ENCODE measurements at regions not wholly inside any gene's neighbourhood (a gene's known extent, or its start where the extent isn't known, plus 50 kb on each side); places are given as distances from the start of the nearest gene placed in this dataset.

GRCh38 chr12:13368431-13368830, 171.9 kb downstream of the EMP1 start:
- TF ChIP-seq, protein P1, sequence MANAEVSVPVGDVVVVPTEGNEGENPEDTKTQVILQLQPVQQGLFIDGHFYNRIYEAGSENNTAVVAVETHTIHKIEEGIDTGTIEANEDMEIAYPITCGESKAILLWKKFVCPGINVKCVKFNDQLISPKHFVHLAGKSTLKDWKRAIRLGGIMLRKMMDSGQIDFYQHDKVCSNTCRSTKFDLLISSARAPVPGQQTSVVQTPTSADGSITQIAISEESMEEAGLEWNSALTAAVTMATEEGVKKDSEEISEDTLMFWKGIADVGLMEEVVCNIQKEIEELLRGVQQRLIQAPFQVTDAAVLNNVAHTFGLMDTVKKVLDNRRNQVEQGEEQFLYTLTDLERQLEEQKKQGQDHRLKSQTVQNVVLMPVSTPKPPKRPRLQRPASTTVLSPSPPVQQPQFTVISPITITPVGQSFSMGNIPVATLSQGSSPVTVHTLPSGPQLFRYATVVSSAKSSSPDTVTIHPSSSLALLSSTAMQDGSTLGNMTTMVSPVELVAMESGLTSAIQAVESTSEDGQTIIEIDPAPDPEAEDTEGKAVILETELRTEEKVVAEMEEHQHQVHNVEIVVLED (CRISPR knock-in tag; IDR thresholded peaks at IDR 0.05; ENCODE audit: borderline replicate concordance): no peak
- TF ChIP-seq, protein P2, sequence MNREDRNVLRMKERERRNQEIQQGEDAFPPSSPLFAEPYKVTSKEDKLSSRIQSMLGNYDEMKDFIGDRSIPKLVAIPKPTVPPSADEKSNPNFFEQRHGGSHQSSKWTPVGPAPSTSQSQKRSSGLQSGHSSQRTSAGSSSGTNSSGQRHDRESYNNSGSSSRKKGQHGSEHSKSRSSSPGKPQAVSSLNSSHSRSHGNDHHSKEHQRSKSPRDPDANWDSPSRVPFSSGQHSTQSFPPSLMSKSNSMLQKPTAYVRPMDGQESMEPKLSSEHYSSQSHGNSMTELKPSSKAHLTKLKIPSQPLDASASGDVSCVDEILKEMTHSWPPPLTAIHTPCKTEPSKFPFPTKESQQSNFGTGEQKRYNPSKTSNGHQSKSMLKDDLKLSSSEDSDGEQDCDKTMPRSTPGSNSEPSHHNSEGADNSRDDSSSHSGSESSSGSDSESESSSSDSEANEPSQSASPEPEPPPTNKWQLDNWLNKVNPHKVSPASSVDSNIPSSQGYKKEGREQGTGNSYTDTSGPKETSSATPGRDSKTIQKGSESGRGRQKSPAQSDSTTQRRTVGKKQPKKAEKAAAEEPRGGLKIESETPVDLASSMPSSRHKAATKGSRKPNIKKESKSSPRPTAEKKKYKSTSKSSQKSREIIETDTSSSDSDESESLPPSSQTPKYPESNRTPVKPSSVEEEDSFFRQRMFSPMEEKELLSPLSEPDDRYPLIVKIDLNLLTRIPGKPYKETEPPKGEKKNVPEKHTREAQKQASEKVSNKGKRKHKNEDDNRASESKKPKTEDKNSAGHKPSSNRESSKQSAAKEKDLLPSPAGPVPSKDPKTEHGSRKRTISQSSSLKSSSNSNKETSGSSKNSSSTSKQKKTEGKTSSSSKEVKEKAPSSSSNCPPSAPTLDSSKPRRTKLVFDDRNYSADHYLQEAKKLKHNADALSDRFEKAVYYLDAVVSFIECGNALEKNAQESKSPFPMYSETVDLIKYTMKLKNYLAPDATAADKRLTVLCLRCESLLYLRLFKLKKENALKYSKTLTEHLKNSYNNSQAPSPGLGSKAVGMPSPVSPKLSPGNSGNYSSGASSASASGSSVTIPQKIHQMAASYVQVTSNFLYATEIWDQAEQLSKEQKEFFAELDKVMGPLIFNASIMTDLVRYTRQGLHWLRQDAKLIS (CRISPR knock-in tag; IDR thresholded peaks at IDR 0.05): no peak
- TF ChIP-seq, protein P3, sequence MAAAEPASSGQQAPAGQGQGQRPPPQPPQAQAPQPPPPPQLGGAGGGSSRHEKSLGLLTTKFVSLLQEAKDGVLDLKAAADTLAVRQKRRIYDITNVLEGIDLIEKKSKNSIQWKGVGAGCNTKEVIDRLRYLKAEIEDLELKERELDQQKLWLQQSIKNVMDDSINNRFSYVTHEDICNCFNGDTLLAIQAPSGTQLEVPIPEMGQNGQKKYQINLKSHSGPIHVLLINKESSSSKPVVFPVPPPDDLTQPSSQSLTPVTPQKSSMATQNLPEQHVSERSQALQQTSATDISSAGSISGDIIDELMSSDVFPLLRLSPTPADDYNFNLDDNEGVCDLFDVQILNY (CRISPR knock-in tag; conservative IDR thresholded peaks at IDR 0.05): no peak
- TF ChIP-seq, protein P4, sequence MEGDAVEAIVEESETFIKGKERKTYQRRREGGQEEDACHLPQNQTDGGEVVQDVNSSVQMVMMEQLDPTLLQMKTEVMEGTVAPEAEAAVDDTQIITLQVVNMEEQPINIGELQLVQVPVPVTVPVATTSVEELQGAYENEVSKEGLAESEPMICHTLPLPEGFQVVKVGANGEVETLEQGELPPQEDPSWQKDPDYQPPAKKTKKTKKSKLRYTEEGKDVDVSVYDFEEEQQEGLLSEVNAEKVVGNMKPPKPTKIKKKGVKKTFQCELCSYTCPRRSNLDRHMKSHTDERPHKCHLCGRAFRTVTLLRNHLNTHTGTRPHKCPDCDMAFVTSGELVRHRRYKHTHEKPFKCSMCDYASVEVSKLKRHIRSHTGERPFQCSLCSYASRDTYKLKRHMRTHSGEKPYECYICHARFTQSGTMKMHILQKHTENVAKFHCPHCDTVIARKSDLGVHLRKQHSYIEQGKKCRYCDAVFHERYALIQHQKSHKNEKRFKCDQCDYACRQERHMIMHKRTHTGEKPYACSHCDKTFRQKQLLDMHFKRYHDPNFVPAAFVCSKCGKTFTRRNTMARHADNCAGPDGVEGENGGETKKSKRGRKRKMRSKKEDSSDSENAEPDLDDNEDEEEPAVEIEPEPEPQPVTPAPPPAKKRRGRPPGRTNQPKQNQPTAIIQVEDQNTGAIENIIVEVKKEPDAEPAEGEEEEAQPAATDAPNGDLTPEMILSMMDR (CRISPR knock-in tag; IDR thresholded peaks at IDR 0.05): no peak
- no peak for TF ChIP-seq ZNF20 (CRISPR knock-in tag; IDR thresholded peaks at IDR 0.05)
- no peak for TF ChIP-seq RFX5 (IDR thresholded peaks at IDR 0.05; ENCODE audit: low read depth, low read length)
- TF ChIP-seq ESRRA (CRISPR knock-in tag; IDR thresholded peaks at IDR 0.05; ENCODE audit: low read depth): no peak
- TF ChIP-seq ATF7-NPFF (CRISPR knock-in tag; IDR thresholded peaks at IDR 0.05; ENCODE audit: low read depth): no peak
- no peak for TF ChIP-seq ZFP62 (CRISPR knock-in tag; IDR thresholded peaks at IDR 0.05)
- no peak for TF ChIP-seq MAFK (conservative IDR thresholded peaks at IDR 0.05 in 1 of 2, IDR thresholded peaks at IDR 0.05 in 1 of 2; ENCODE audit: low read length in 2 of 2)
- no peak for TF ChIP-seq NONO (IDR thresholded peaks at IDR 0.05)
- no peak for TF ChIP-seq NONO (CRISPR knock-in tag; conservative IDR thresholded peaks at IDR 0.05)

Measured in HepG2 (cell line).